Frontal cortex (tissue), 3 donors: ENCODE measurements at regions not wholly inside any gene's neighbourhood (a gene's known extent, or its start where the extent isn't known, plus 50 kb on each side); places are given as distances from the start of the nearest gene placed in this dataset.

ENCODE experiments used
- DNase-seq, 2 donors: peaks; one replicate each; pipeline ENCODE4 v3.0.0; 2012; ENCODE audit warnings: low spot score in 2 of 2
- FAIRE-seq: peaks from 2 replicates; lab custom pipeline; 2012; peaks lifted over from hg19 to GRCh38; lab: Jason Lieb, UNC
- donor health status: control.
- donor health status: control.
- donor health status: control.

GRCh38 chr7:34263168-34263567, 357.8 kb downstream of the BMPER start:
- DNase-seq: no peak
- no peak for FAIRE-seq

GRCh38 chr7:34269084-34269483, 363.7 kb downstream of the BMPER start:
- no peak for FAIRE-seq
- no peak for DNase-seq

- no peak for DNase-seq
- no peak for FAIRE-seq
Observed at GRCh38 chr7:34275624-34276023, 370.3 kb downstream of the BMPER start.

- no peak for DNase-seq
- FAIRE-seq: no peak
Observed at GRCh38 chr7:34277016-34277802, 371.9 kb downstream of the BMPER start.

- DNase-seq: no peak
- no peak for FAIRE-seq
Observed at GRCh38 chr7:34277803-34278199, 372.5 kb downstream of the BMPER start.

GRCh38 chr7:34281260-34281659, 375.9 kb downstream of the BMPER start:
- FAIRE-seq (no peak), DNase-seq (no peak)

- DNase-seq: no peak
- FAIRE-seq: no peak
Observed at GRCh38 chr7:34282271-34282670, 375.7 kb upstream of the NPSR1 start.

- FAIRE-seq: no peak
- DNase-seq: no peak
Observed at GRCh38 chr7:34296663-34297062, 361.4 kb upstream of the NPSR1 start.

- DNase-seq: no peak
Observed at GRCh38 chr7:34298492-34299013, 359.5 kb upstream of the NPSR1 start.

GRCh38 chr7:34299066-34299465, 359.0 kb upstream of the NPSR1 start:
- FAIRE-seq (no peak), DNase-seq (no peak)

More at GRCh38 chr7:34298492-34299013, 359.5 kb upstream of the NPSR1 start:
- no peak for FAIRE-seq

GRCh38 chr7:34307540-34307939, 350.5 kb upstream of the NPSR1 start:
- FAIRE-seq (no peak), DNase-seq (no peak)

GRCh38 chr7:34308595-34308994, 349.4 kb upstream of the NPSR1 start:
- FAIRE-seq: no peak
- no peak for DNase-seq

GRCh38 chr7:34309116-34309515, 348.9 kb upstream of the NPSR1 start:
- FAIRE-seq (no peak), DNase-seq (no peak)

GRCh38 chr7:34309584-34309983, 348.4 kb upstream of the NPSR1 start:
- no peak for FAIRE-seq

GRCh38 chr7:34311591-34311990, 346.4 kb upstream of the NPSR1 start:
- DNase-seq: no peak
- FAIRE-seq: no peak

More at GRCh38 chr7:34309584-34309983, 348.4 kb upstream of the NPSR1 start:
- DNase-seq: no peak

- FAIRE-seq (no peak), DNase-seq (no peak)
Observed at GRCh38 chr7:34312624-34313023, 345.4 kb upstream of the NPSR1 start.

GRCh38 chr7:34313289-34313688, 344.7 kb upstream of the NPSR1 start:
- DNase-seq (no peak), FAIRE-seq (no peak)

- DNase-seq (no peak), FAIRE-seq (no peak)
Observed at GRCh38 chr7:34315032-34315431, 343.0 kb upstream of the NPSR1 start.

- DNase-seq (no peak), FAIRE-seq (no peak)
Observed at GRCh38 chr7:34317039-34317438, 341.0 kb upstream of the NPSR1 start.

- FAIRE-seq: no peak
- no peak for DNase-seq
Observed at GRCh38 chr7:34320412-34320811, 337.6 kb upstream of the NPSR1 start.

GRCh38 chr7:34320926-34321661, 336.9 kb upstream of the NPSR1 start:
- no peak for FAIRE-seq
- peak; percentile 22 to 67 for DNase-seq
